ENCODE measurements at regions not wholly inside any gene's neighbourhood (a gene's known extent, or its start where the extent isn't known, plus 50 kb on each side); places are given as distances from the start of the nearest gene placed in this dataset.

Small RNAs in the stretch of these regions (small RNA-seq; reads per million reads assigned to genes)
- gene MIR7158 (ENCODE audit: low replicate concordance): 1.5 reads per million, percentile 86 among the genes with 10 or more reads in this experiment

All from spinal cord (tissue), 1 donor.